HG03108 (cell line): ENCODE measurements at regions not wholly inside any gene's neighbourhood (a gene's known extent, or its start where the extent isn't known, plus 50 kb on each side); places are given as distances from the start of the nearest gene placed in this dataset.

Experiments used
- ATAC-seq: cut with Tn5 transposase; IDR thresholded peaks from one replicate; pipeline ENCODE4 v1.9.1; 2021; ENCODE audit warnings: moderate library complexity; ENCODE audit not compliant: unreplicated experiment

DNA sequence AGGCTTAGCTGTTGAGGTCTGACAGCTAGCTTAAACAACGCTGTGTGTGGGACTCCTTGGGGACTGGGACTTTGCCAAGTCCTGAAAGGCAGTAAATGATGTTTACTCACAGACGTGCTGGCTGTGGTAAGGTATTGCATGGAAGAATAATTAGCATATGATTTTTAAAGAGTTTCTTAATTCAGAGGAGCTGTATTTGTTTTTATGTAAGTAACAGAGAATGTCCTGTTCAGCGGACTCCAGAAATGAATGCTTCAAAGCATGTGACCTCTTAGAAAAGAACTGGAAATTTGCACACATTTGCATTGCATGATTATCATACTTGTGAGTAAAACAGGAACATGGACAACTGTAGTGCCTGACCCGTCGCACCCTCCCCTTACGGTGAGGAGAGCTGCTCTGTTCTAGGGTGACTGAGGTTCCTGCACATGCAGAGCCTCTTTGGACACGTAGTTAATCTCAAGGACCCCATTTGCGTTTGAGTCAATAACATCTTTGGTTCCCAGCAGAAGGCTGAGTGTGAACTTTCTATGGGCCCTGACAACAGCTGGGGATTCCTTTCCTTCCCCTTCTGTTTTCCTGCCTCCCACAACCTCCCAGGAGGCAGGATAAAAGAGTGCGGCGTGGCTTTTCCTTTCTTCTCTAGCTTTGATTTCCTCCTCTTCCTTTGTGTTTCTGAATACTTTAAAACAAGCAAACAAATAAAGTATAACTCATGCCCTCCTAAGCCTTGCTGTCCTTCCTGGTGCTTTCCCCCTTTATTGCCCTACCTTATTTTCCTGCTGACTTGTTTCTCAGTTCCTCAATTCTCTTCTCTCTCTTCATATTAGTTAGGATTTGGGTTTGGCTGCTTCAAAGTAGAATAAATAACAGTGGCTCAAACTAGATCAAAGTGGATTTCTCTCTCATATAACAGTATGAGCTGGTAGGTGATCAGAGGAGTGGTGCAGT lies 157.2 kb upstream of the CD180 start:
- ATAC-seq, result no peak

DNA sequence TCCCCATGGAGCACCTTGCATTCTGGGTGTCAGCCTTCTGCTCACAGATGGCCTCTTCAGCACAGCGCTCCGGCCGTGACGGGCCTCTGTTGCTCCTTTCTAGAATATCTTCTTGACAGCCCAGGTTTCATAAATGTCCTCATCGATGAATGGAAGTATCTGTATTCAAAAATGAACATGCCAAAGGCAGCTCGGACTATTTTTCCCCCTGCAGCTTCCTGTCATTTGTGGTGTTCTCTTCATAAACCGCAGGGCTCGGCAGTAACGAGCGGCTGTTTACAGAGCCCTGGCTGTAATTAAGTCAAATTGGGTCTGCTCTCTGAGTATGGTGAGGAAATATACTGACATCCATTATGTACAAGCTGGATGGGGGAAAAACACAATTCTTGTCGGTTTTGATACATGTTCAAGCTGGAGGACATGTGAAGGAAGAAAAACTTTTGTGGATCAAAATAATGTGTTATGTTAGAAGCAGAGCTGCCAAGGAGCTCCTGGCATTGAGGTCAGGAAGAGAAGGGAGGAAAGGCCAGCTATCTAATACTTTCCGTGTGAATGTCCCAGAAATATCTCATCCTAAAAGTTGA lies 154.1 kb upstream of the CD180 start:
- no peak for ATAC-seq

DNA sequence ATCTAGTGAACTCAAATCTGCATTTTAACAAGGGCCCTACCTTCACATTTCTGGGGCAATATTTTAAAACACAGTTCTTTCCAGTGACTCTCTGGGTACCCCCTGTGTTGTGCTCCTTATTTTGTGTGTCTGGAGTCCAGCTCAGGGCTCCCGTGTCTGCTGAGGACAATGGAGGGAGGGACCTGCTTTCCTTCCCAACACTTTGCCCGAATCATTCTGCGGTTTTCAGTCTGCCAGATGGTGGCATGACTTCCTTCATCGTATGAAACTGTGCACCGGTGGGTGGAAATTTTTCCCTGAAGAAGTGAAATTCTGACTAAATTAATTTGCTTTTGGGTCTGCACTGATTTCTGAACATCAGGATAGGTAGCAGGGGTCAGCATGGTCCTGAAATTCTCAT lies 153.6 kb upstream of the CD180 start:
- ATAC-seq, result no peak

DNA sequence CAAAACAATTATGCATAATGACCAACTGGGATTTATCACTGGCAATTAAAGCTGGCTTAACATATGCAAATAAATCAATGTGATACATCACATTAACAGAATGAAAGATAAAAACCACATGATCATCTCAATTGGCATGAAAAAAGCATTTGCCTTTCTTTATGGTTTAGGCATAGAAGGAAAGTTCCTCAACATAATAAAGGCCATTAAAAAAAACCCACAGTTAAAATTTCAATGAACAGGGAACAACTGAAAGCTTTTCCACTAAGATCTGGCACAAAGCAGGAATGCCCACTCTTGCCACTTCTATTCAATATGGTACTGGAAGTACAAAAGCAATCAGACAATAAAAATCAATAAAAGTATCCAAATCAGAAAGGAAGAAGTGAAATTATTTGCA lies 151.2 kb upstream of the CD180 start:
- ATAC-seq, result no peak

- no peak for ATAC-seq
Measured at GRCh38 chr5:67346611-67347010, 150.0 kb upstream of the CD180 start.

GRCh38 chr5:67344870-67345269 lies 148.3 kb upstream of the CD180 start:
- no peak for ATAC-seq

DNA sequence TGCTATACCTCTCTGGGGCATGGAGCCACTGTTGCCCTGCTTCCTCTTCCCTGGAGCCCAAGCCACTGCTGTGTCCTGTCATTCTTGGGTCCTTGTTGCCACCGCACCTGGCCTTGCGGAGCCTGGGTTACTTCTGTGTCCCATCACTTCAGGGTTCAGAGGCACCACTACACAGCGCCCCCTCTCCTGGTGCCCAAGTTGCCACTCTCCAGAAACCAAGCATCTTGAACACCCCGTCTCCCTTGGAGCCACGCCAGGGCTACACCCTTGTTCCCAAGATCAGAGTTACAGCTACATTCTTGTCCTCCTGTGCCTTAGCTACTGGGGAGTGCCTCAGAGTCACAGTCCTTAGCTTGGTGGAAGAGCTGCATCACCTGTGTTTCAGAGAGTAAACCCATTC lies 147.2 kb upstream of the CD180 start:
- ATAC-seq, result no peak

DNA sequence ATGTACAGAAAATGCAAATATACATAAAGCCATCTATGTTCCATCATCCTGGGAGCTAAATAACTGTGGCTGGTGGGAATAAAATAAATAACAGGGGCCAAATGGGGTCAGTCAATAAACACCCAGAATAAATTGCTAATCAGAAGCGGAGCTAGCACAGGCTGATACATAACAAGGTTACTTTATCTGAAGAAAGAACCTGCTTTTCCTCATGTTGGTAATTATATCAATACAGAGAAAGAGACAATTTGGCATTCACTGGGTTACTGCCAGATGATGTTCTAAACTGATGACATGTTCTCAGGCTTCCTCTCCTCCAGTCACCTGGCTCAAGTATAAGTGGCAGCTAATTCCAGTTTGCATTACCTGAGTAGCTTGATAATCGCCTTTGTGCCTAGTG lies 144.9 kb upstream of the CD180 start:
- no peak for ATAC-seq

GRCh38 chr5:67339219-67339767 lies 142.7 kb upstream of the CD180 start:
- no peak for ATAC-seq

- ATAC-seq, result no peak
Measured at GRCh38 chr5:67338421-67338820, 141.8 kb upstream of the CD180 start.

DNA sequence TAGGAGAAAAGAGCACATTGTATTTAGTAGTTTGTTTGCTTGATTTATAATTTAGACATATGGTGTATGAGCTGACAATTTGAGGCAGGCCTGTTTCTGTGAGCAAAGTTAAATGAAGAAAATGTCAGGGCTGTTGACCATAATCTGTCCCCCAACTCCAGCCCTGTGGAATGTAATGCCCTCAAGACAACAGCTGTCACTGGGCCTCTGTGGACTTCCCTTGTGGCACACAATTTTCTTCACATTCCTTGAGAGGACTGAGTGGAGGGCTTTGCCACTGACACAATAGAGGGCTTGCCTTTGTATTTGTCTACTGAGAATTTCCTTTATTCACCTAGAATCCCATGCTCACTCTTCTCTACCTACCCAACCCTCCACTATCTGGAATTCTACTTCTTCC lies 141.2 kb upstream of the CD180 start:
- ATAC-seq, result no peak

GRCh38 chr5:67335426-67335825 lies 138.8 kb upstream of the CD180 start:
- no peak for ATAC-seq

- no peak for ATAC-seq
Measured at GRCh38 chr5:67334373-67334772, 137.8 kb upstream of the CD180 start.

DNA sequence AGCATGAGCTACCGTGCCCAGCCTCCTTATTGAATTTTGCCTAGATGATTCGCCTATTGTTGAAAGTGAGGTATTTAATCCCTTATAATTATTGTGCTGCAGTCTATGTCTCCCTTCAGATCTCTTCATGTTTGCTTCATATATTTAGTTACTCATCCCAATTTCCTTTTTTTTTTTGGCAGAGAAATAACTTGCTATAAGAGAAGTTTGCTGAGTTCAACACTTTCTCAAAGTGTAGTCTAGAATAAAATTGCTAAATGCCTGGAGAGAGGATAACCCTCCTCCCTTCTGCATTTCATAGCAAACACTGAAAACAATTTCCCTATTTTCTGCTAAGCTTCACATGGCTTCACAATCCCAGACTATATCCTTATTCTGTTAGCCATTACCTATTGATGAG lies 136.6 kb upstream of the CD180 start:
- ATAC-seq, result no peak

DNA sequence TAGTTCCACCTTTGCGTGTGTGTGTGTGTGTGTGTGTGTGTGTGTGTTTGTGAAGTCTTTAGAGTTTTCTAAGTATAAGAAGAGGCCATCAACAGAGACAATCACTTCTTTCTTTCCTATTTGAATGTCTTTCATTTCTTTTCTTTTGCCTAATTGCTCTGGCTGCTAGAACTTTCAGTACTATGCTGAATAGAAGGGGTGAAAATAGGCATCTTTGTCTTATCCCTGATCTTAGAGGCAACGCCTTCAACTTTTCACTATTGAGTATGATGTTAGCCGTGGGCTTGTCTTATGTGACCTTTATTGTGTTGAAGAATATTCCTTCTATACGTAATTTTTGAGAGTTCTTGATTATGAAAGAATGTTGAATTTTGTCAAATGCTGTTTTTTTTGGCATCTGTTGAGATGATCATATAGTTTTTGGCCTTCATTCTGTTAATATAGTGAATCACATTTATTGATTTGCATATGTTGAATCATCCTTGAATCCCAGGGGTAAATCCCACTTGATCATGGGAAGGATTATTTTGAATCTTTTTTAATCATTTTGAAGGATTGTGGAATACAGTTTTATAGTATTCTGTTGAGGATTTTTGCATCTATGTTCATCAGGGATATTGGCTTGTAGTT lies 134.8 kb upstream of the CD180 start:
- no peak for ATAC-seq

DNA sequence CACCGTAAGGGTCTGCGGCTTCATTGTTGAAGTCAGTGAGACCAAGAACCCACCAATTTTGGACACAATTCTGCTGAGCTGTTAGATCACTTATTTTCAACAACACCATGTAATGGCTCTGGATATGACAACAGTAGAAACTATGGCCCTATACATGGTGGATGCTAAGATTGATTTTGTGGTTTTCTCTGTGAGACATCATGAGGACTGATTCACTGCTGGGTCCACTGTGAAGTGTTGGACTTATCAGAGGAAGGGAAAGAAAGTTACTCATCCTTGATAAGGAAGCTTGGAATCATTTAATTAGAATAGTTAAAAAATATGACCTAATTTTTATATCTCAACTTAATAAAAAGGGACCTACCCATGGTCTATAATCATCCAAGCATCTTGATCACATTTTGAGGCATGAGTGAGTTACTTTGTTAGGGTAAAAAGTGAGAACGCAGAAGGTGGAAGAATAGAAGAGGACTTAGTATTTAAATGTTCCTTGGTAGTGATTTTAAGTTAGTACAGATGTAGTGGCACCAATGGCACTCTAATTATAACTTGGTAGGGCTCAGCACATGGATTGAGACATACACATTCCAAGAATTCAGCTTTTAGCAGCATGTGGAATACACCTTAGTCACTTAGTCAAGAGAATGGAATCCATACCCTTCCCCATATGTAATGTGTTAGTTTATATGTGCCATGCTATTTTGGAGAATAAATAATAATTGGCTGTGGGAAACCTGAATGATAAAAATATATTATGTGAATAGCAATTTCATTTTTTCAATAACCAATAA lies 123.5 kb upstream of the CD180 start:
- no peak for ATAC-seq

GRCh38 chr5:67318746-67319145 lies 122.1 kb upstream of the CD180 start:
- ATAC-seq, result no peak

- no peak for ATAC-seq
Measured at GRCh38 chr5:67317603-67318002, 121.0 kb upstream of the CD180 start.

- ATAC-seq, result no peak
Measured at GRCh38 chr5:67316695-67317094, 120.1 kb upstream of the CD180 start.

DNA sequence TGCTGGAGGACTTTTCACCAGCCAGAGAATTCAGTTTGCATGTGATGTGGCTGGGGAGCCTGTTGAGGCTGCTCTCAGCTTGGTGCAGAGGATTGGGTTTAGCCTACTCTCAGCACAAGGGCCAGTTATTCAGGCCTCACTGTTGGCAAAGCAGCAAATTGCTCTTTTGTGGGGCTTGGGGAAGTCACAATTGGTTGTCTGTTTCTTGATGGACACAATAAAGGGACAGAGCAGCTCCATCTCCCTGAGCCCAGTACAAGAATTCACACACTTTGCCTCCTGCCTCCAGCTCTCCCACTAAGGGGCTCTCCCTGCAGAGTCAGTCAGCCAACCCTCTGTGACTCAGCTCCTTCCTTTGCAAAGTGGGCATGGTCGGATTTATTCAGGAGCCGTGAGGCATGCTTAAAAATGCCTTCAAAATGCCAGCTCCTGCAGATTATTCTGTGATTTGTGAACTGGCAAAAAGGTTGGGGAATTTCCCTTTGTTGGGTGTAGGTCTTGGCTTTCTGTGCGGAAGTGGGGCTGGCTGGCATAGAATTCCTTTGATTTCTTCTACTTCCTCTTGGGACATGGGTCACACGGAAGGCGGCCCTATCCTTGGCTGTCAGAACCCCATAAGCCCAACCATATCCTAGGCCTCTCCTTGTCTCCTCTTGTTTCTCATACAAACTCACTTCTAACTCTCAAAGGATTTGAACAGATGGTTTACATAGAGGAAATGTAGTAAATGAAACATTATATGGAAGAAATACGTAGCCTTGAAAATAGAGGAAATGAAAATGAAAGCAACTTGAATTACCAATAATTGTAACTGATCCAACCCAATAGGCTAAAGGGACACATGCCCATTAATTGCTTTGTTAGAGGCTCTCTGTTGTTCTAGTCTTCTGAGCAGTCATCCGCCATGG lies 118.7 kb upstream of the CD180 start:
- no peak for ATAC-seq
